Activated naive CD8-positive, alpha-beta T cell treated with anti-CD3 and anti-CD28 coated beads, Interleukin-2, amount 50 U/mL, for 16 hours (primary cell): ENCODE measurements at regions not wholly inside any gene's neighbourhood (a gene's known extent, or its start where the extent isn't known, plus 50 kb on each side); places are given as distances from the start of the nearest gene placed in this dataset.
A peak's percentile ranks its signal among the peaks of the same experiment; 100 is the strongest.
"Not testable (repeated sequence)": the region's sequence is repeated elsewhere in the genome, so short reads cannot be mapped to it uniquely, and the experiment has no call there.

Experiments used
- DNase-seq: peaks from one replicate; pipeline ENCODE4 v3.0.0-alpha.2; 2020; ENCODE audit warnings: low read depth, low spot score

- DNase-seq = not testable (repeated sequence)
Observed at GRCh38 chr2:131738996-131739434, 211.3 kb downstream of the CCDC74A start.

GRCh38 chr2:131753640-131754561, 226.2 kb downstream of the CCDC74A start:
- no peak for DNase-seq

- DNase-seq = no peak
Observed at GRCh38 chr2:131754929-131755720, 227.4 kb downstream of the CCDC74A start.

- no peak for DNase-seq
Observed at GRCh38 chr2:131756141-131756907, 228.6 kb downstream of the CCDC74A start.

GRCh38 chr2:131758941-131759340, 231.3 kb downstream of the CCDC74A start:
- DNase-seq = not testable (repeated sequence)

- DNase-seq = not testable (repeated sequence)
Observed at GRCh38 chr2:131774955-131775555, 247.4 kb downstream of the CCDC74A start.

- not testable (repeated sequence) for DNase-seq
Observed at GRCh38 chr2:131775903-131776506, 248.3 kb downstream of the CCDC74A start.

- DNase-seq = not testable (repeated sequence)
Observed at GRCh38 chr2:131780446-131780845, 252.8 kb downstream of the CCDC74A start.

GRCh38 chr2:131801210-131801744, 273.6 kb downstream of the CCDC74A start:
- no peak for DNase-seq

GRCh38 chr2:131801745-131802350, 274.2 kb downstream of the CCDC74A start:
- DNase-seq = peak; percentile 44

- not testable (repeated sequence) for DNase-seq
Observed at GRCh38 chr2:131802351-131802836, 274.7 kb downstream of the CCDC74A start.

GRCh38 chr2:131803237-131803636, 275.5 kb downstream of the CCDC74A start:
- DNase-seq = not testable (repeated sequence)

- not testable (repeated sequence) for DNase-seq
Observed at GRCh38 chr2:131812605-131813004, 284.9 kb downstream of the CCDC74A start.

- DNase-seq = not testable (repeated sequence)
Observed at GRCh38 chr2:131813378-131813777, 285.7 kb downstream of the CCDC74A start.

- not testable (repeated sequence) for DNase-seq
Observed at GRCh38 chr2:131818267-131818973, 290.7 kb downstream of the CCDC74A start.

GRCh38 chr2:131822237-131822721, 294.6 kb downstream of the CCDC74A start:
- DNase-seq = not testable (repeated sequence)

GRCh38 chr2:131823058-131823457, 295.4 kb downstream of the CCDC74A start:
- DNase-seq = not testable (repeated sequence)

GRCh38 chr2:131824986-131825385, 297.3 kb downstream of the CCDC74A start:
- DNase-seq = not testable (repeated sequence)
